HUES48 (cell line): ENCODE measurements at regions not wholly inside any gene's neighbourhood (a gene's known extent, or its start where the extent isn't known, plus 50 kb on each side); places are given as distances from the start of the nearest gene placed in this dataset.

Experiments used
- H3K27ac ChIP-seq: one replicate; pipeline ENCODE4 v1.7.0; 2013; ENCODE audit warnings: low read depth, low read length, inconsistent platforms
- H3K27me3 ChIP-seq: 2 replicates; pipeline ENCODE4 v1.6.1; 2013; ENCODE audit warnings: mild to moderate bottlenecking, low read length; ENCODE audit not compliant: control insufficient read depth, insufficient read depth
- H3K36me3 ChIP-seq: 2 replicates; pipeline ENCODE4 v1.6.1; 2013; ENCODE audit warnings: low read length; ENCODE audit not compliant: control insufficient read depth, insufficient read depth
- H3K4me1 ChIP-seq: 2 replicates; pipeline ENCODE4 v1.6.1; 2013; ENCODE audit warnings: mild to moderate bottlenecking, low read length; ENCODE audit not compliant: control insufficient read depth, insufficient read depth
- H3K4me3 ChIP-seq: 2 replicates; pipeline ENCODE4 v1.5.1; 2013; ENCODE audit warnings: mild to moderate bottlenecking, low read depth, low read length
- H3K9ac ChIP-seq: 2 replicates; pipeline ENCODE4 v1.6.1; 2013; ENCODE audit warnings: mild to moderate bottlenecking, low read depth, low read length, moderate library complexity
- H3K9me3 ChIP-seq: 2 replicates; pipeline ENCODE4 v1.6.1; 2013; ENCODE audit warnings: low read length; ENCODE audit not compliant: control insufficient read depth, insufficient read depth

GRCh38 chr7:67823345-67823744, 826.7 kb downstream of the TYW1 start:
- H3K4me1 ChIP-seq = no peaks in the 10 kb centered on the region
- H3K9me3 ChIP-seq = no peaks in the 10 kb centered on the region
- no peak overlapping the region for H3K4me3 ChIP-seq
- no peak overlapping the region for H3K27ac ChIP-seq
- no peak overlapping the region for H3K9ac ChIP-seq
- H3K27me3 ChIP-seq = no peaks in the 10 kb centered on the region
- H3K36me3 ChIP-seq = no peaks in the 10 kb centered on the region

GRCh38 chr7:67825356-67825755, 828.7 kb downstream of the TYW1 start:
- H3K9ac ChIP-seq = no peak overlapping the region
- H3K4me1 ChIP-seq = no peaks in the 10 kb centered on the region
- H3K4me3 ChIP-seq = no peak overlapping the region
- no peaks in the 10 kb centered on the region for H3K36me3 ChIP-seq
- no peak overlapping the region for H3K27ac ChIP-seq
- no peaks in the 10 kb centered on the region for H3K27me3 ChIP-seq
- no peaks in the 10 kb centered on the region for H3K9me3 ChIP-seq

- Histone ChIP-seq H3K9ac (no peak overlapping the region), H3K27ac (no peak overlapping the region), H3K27me3 (no peaks in the 10 kb centered on the region), H3K36me3 (no peaks in the 10 kb centered on the region), H3K9me3 (no peaks in the 10 kb centered on the region), H3K4me3 (no peak overlapping the region), H3K4me1 (no peaks in the 10 kb centered on the region)
Measured at GRCh38 chr7:67841896-67842295, 845.3 kb downstream of the TYW1 start.

- H3K9ac ChIP-seq = no peak overlapping the region
- no peaks in the 10 kb centered on the region for H3K27me3 ChIP-seq
- no peak overlapping the region for H3K4me3 ChIP-seq
- no peaks in the 10 kb centered on the region for H3K36me3 ChIP-seq
- no peak overlapping the region for H3K27ac ChIP-seq
- H3K4me1 ChIP-seq = no peaks in the 10 kb centered on the region
- no peaks in the 10 kb centered on the region for H3K9me3 ChIP-seq
Measured at GRCh38 chr7:67842571-67842970, 845.9 kb downstream of the TYW1 start.

- Histone ChIP-seq H3K9ac (no peak overlapping the region), H3K9me3 (no peaks in the 10 kb centered on the region), H3K4me3 (no peak overlapping the region), H3K27ac (no peak overlapping the region), H3K27me3 (no peaks in the 10 kb centered on the region), H3K36me3 (no peaks in the 10 kb centered on the region), H3K4me1 (no peaks in the 10 kb centered on the region)
Measured at GRCh38 chr7:67843001-67843565, 846.5 kb downstream of the TYW1 start.

- Histone ChIP-seq H3K27me3 (no peaks in the 10 kb centered on the region), H3K27ac (no peak overlapping the region), H3K9me3 (no peaks in the 10 kb centered on the region), H3K36me3 (no peaks in the 10 kb centered on the region), H3K4me1 (no peaks in the 10 kb centered on the region), H3K9ac (no peak overlapping the region), H3K4me3 (no peak overlapping the region)
Measured at GRCh38 chr7:67843615-67844014, 847.0 kb downstream of the TYW1 start.

- Histone ChIP-seq H3K4me3 (no peak overlapping the region), H3K27ac (no peak overlapping the region), H3K4me1 (no peaks in the 10 kb centered on the region), H3K27me3 (no peaks in the 10 kb centered on the region), H3K9ac (no peak overlapping the region), H3K36me3 (no peaks in the 10 kb centered on the region), H3K9me3 (no peaks in the 10 kb centered on the region)
Measured at GRCh38 chr7:67847092-67847787, 850.6 kb downstream of the TYW1 start.

GRCh38 chr7:67854221-67855178, 857.9 kb downstream of the TYW1 start:
- H3K4me3 ChIP-seq = no peak overlapping the region
- H3K4me1 ChIP-seq = no peaks in the 10 kb centered on the region
- H3K9ac ChIP-seq = no peak overlapping the region
- H3K36me3 ChIP-seq = no peaks in the 10 kb centered on the region
- H3K9me3 ChIP-seq = no peaks in the 10 kb centered on the region
- H3K27me3 ChIP-seq = no peaks in the 10 kb centered on the region
- no peak overlapping the region for H3K27ac ChIP-seq

GRCh38 chr7:67855322-67855721, 858.7 kb downstream of the TYW1 start:
- H3K27me3 ChIP-seq = no peaks in the 10 kb centered on the region
- H3K36me3 ChIP-seq = no peaks in the 10 kb centered on the region
- no peak overlapping the region for H3K4me3 ChIP-seq
- no peaks in the 10 kb centered on the region for H3K4me1 ChIP-seq
- H3K9me3 ChIP-seq = no peaks in the 10 kb centered on the region
- H3K9ac ChIP-seq = no peak overlapping the region
- no peak overlapping the region for H3K27ac ChIP-seq

GRCh38 chr7:67856046-67856445, 859.4 kb downstream of the TYW1 start:
- no peak overlapping the region for H3K4me3 ChIP-seq
- no peaks in the 10 kb centered on the region for H3K9me3 ChIP-seq
- no peak overlapping the region for H3K27ac ChIP-seq
- H3K27me3 ChIP-seq = no peaks in the 10 kb centered on the region
- no peak overlapping the region for H3K9ac ChIP-seq
- H3K36me3 ChIP-seq = no peaks in the 10 kb centered on the region
- H3K4me1 ChIP-seq = no peaks in the 10 kb centered on the region

- H3K27me3 ChIP-seq = no peaks in the 10 kb centered on the region
- no peak overlapping the region for H3K4me3 ChIP-seq
- no peak overlapping the region for H3K27ac ChIP-seq
- peaks cover 15% of the 10 kb centered on the region; the same call in 1 of the 2 replicates for H3K9me3 ChIP-seq
- no peaks in the 10 kb centered on the region for H3K4me1 ChIP-seq
- no peak overlapping the region for H3K9ac ChIP-seq
- no peaks in the 10 kb centered on the region for H3K36me3 ChIP-seq
Measured at GRCh38 chr7:67857698-67858097, 861.1 kb downstream of the TYW1 start.
